HG02798 (cell line): ENCODE measurements at regions not wholly inside any gene's neighbourhood (a gene's known extent, or its start where the extent isn't known, plus 50 kb on each side); places are given as distances from the start of the nearest gene placed in this dataset.

Source experiments
- ATAC-seq: cut with Tn5 transposase; IDR thresholded peaks from one replicate; pipeline ENCODE4 v1.9.1; 2021; ENCODE audit warnings: mild to moderate bottlenecking; ENCODE audit not compliant: unreplicated experiment, poor library complexity

- no peak for ATAC-seq
These were observed 338.1 kb upstream of the ADAMTS16 start for GRCh38 chr5:4802044-4802443.

- ATAC-seq = no peak
These were observed 335.3 kb upstream of the ADAMTS16 start for GRCh38 chr5:4804691-4805360.

GRCh38 chr5:4815002-4815401, 325.1 kb upstream of the ADAMTS16 start:
- no peak for ATAC-seq

GRCh38 chr5:4817767-4818166, 322.4 kb upstream of the ADAMTS16 start:
- ATAC-seq = no peak

GRCh38 chr5:4831325-4831724, 308.8 kb upstream of the ADAMTS16 start:
- no peak for ATAC-seq

GRCh38 chr5:4832471-4832870, 307.7 kb upstream of the ADAMTS16 start:
- no peak for ATAC-seq

- ATAC-seq = no peak
These were observed 306.9 kb upstream of the ADAMTS16 start for GRCh38 chr5:4833104-4833738.

- ATAC-seq = no peak
These were observed 302.6 kb upstream of the ADAMTS16 start for GRCh38 chr5:4837489-4838058.

GRCh38 chr5:4845221-4845620, 294.9 kb upstream of the ADAMTS16 start:
- no peak for ATAC-seq

GRCh38 chr5:4847766-4848165, 292.4 kb upstream of the ADAMTS16 start:
- ATAC-seq = no peak

- no peak for ATAC-seq
These were observed 285.1 kb upstream of the ADAMTS16 start for GRCh38 chr5:4855036-4855435.

- ATAC-seq = no peak
These were observed 284.2 kb upstream of the ADAMTS16 start for GRCh38 chr5:4855880-4856279.

GRCh38 chr5:4857761-4858160, 282.4 kb upstream of the ADAMTS16 start:
- no peak for ATAC-seq

- ATAC-seq = no peak
These were observed 280.5 kb upstream of the ADAMTS16 start for GRCh38 chr5:4859500-4860235.

GRCh38 chr5:4860631-4861030, 279.5 kb upstream of the ADAMTS16 start:
- no peak for ATAC-seq

GRCh38 chr5:4862500-4862899, 277.6 kb upstream of the ADAMTS16 start:
- ATAC-seq = no peak

- ATAC-seq = no peak
These were observed 273.9 kb upstream of the ADAMTS16 start for GRCh38 chr5:4866131-4866659.

- no peak for ATAC-seq
These were observed 273.3 kb upstream of the ADAMTS16 start for GRCh38 chr5:4866817-4867216.

GRCh38 chr5:4868140-4868735, 271.9 kb upstream of the ADAMTS16 start:
- ATAC-seq = peak; percentile 64

- no peak for ATAC-seq
These were observed 266.5 kb upstream of the ADAMTS16 start for GRCh38 chr5:4873652-4874051.

GRCh38 chr5:4874097-4874496, 266.0 kb upstream of the ADAMTS16 start:
- ATAC-seq = no peak
